GM23338 (cell line): ENCODE measurements at regions not wholly inside any gene's neighbourhood (a gene's known extent, or its start where the extent isn't known, plus 50 kb on each side); places are given as distances from the start of the nearest gene placed in this dataset.
A peak's percentile ranks its signal among the peaks of the same experiment; 100 is the strongest.

Experiments
- ATAC-seq: fragments of 200-7000 bp; cut with Tn5 transposase; 3 replicates; pipeline ENCODE4 v1.9.1; 2020
- DNase-seq: peaks from one replicate; pipeline ENCODE4 v3.0.0-alpha.2; 2015; ENCODE audit warnings: low spot score
- H2AFZ ChIP-seq: fragments of 200-600 bp; sonication (generic); 2 replicates; pipeline ENCODE4 v1.8.0; 2016; ENCODE audit warnings: antibody characterized with exemption, mild to moderate bottlenecking, moderate library complexity
- H3F3A ChIP-seq: fragments of 200-600 bp; sonication (generic); replicated peaks from 2 replicates; pipeline ENCODE4 v1.8.0; 2017; ENCODE audit warnings: antibody characterized with exemption, mixed run types, low read depth
- H3K27ac ChIP-seq: fragments of 200-600 bp; sonication (generic); 2 replicates; pipeline ENCODE4 v1.6.1; 2016; ENCODE audit warnings: low read depth
- H3K27me3 ChIP-seq: fragments of 200-600 bp; sonication (generic); 2 replicates; pipeline ENCODE4 v1.8.0; 2016; ENCODE audit warnings: mild to moderate bottlenecking, mixed run types, moderate library complexity; ENCODE audit not compliant: insufficient read depth
- H3K36me3 ChIP-seq: fragments of 200-600 bp; sonication (generic); 2 replicates; pipeline ENCODE4 v1.8.0; 2016; ENCODE audit warnings: mild to moderate bottlenecking; ENCODE audit not compliant: insufficient read depth
- H3K4me1 ChIP-seq: fragments of 200-600 bp; sonication (generic); 2 replicates; pipeline ENCODE4 v1.8.0; 2016; ENCODE audit warnings: mild to moderate bottlenecking, moderate library complexity; ENCODE audit not compliant: insufficient read depth
- H3K4me2 ChIP-seq: fragments of 200-600 bp; sonication (generic); 2 replicates; pipeline ENCODE4 v1.7.1; 2017; ENCODE audit warnings: mixed run types
- H3K4me3 ChIP-seq: fragments of 200-600 bp; sonication (generic); 2 replicates; pipeline ENCODE4 v1.6.1; 2016; ENCODE audit warnings: mixed run types
- H3K79me2 ChIP-seq: fragments of 200-600 bp; sonication (generic); replicated peaks from 2 replicates; pipeline ENCODE4 v1.8.0; 2017; ENCODE audit warnings: mild to moderate bottlenecking; ENCODE audit not compliant: insufficient read depth
- H3K9me2 ChIP-seq: fragments of 200-600 bp; sonication (generic); 2 replicates; pipeline ENCODE4 v1.8.0; 2017; ENCODE audit not compliant: insufficient read depth
- H4K20me1 ChIP-seq: fragments of 200-600 bp; sonication (generic); replicated peaks from 2 replicates; pipeline ENCODE4 v1.8.0; 2017; ENCODE audit warnings: mild to moderate bottlenecking; ENCODE audit not compliant: insufficient read depth
- H3K27ac Mint-ChIP-seq: 2 replicates; pipeline ENCODE4 v1.8.0; 2020; ENCODE audit warnings: inconsistent platforms, mild to moderate bottlenecking, moderate library complexity, mixed read lengths
- H3K27me3 Mint-ChIP-seq: 3 replicates; pipeline ENCODE4 v1.8.0; 2022; ENCODE audit warnings: low read depth, mild to moderate bottlenecking, moderate library complexity, mixed read lengths, inconsistent platforms; ENCODE audit not compliant: insufficient read depth, poor library complexity
- H3K36me3 Mint-ChIP-seq: 3 replicates; pipeline ENCODE4 v1.8.0; 2021; ENCODE audit warnings: low read depth, mild to moderate bottlenecking, inconsistent platforms, moderate library complexity, mixed read lengths
- H3K4me1 Mint-ChIP-seq: 3 replicates; pipeline ENCODE4 v1.8.0; 2020; ENCODE audit warnings: mild to moderate bottlenecking, inconsistent platforms, mixed read lengths
- H3K4me3 Mint-ChIP-seq: 3 replicates; pipeline ENCODE4 v1.8.0; 2021; ENCODE audit warnings: moderate library complexity, mild to moderate bottlenecking, inconsistent platforms, mixed read lengths
- H3K9me3 Mint-ChIP-seq: 3 replicates; pipeline ENCODE4 v1.8.0; 2020; ENCODE audit warnings: moderate library complexity, mild to moderate bottlenecking, inconsistent platforms, mixed read lengths
- EZH2 ChIP-seq: fragments of 200-600 bp; sonication (generic); IDR thresholded peaks from one replicate; pipeline ENCODE4 v1.8.0; 2017; ENCODE audit warnings: antibody characterized with exemption, mild to moderate bottlenecking, low read depth; ENCODE audit not compliant: unreplicated experiment
- NANOG ChIP-seq: IDR thresholded peaks from 2 replicates; pipeline ENCODE4 v1.6.1; 2016; ENCODE audit warnings: antibody characterized with exemption, borderline replicate concordance
- POLR2AphosphoS5 ChIP-seq: IDR thresholded peaks from 2 replicates; pipeline ENCODE4 v1.6.1; 2016; ENCODE audit warnings: antibody characterized with exemption, low read depth
- ZNF114 ChIP-seq: fragments of 250-450 bp; sonication (Bioruptor Pico); IDR thresholded peaks from 2 replicates; pipeline ENCODE4 v1.5.0; 2020; ENCODE audit warnings: mild to moderate bottlenecking, moderate library complexity
- ZNF462 ChIP-seq: fragments of 250-450 bp; sonication (Bioruptor Pico); IDR thresholded peaks from 2 replicates; pipeline ENCODE4 v1.5.0; 2020; ENCODE audit warnings: mild to moderate bottlenecking, moderate library complexity

- no peak for TF ChIP-seq ZNF462 (CRISPR knock-in tag)
These were observed 341.5 kb upstream of the CHRM3 start (continued) for GRCh38 chr1:239044829-239045228.

DNA sequence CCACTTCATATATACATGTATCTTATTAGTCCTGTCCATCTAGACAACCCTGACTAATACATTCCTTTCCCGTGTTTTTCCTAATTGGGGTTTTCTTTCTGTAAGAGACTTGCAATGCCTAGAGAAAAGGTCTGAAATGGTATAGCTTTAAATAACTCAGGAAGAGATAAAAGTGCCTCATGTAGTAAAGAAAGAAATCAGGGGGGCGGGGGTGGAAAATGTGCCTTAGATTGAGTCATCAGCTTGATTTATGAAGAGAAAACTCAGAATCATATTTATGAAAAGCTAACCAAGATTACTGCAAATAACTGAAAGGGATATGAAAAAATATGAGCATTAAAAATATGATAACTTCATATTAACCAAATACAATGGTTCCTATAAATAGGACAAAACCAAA, 345.8 kb upstream of the CHRM3 start:
- H3K27me3 ChIP-seq, result no peaks in the 10 kb centered on the region
- DNase-seq (no peak), ATAC-seq (no peak)
- no peaks in the 10 kb centered on the region for H3K4me1 ChIP-seq
- Mint-ChIP-seq H3K36me3 (no peaks in the 10 kb centered on the region), H3K27me3 (no peaks in the 10 kb centered on the region), H3K4me1 (no peaks in the 10 kb centered on the region), H3K4me3 (no peak overlapping the region), H3K27ac (no peak overlapping the region), H3K9me3 (no peaks in the 10 kb centered on the region)
- no peaks in the 10 kb centered on the region for H4K20me1 ChIP-seq
- H3K27ac ChIP-seq, result no peak overlapping the region
- no peak overlapping the region for H2AFZ ChIP-seq
- no peaks in the 10 kb centered on the region for H3K79me2 ChIP-seq
- no peaks in the 10 kb centered on the region for H3K9me2 ChIP-seq
- no peak overlapping the region for H3K4me2 ChIP-seq
- H3F3A ChIP-seq, result no peaks in the 10 kb centered on the region
- no peaks in the 10 kb centered on the region for H3K36me3 ChIP-seq
- H3K4me3 ChIP-seq, result no peak overlapping the region
- TF ChIP-seq EZH2 (no peak), ZNF114 (no peak)

- no peaks in the 10 kb centered on the region; the same call in 1 of the 2 replicates for H3K4me1 ChIP-seq
- no peak for TF ChIP-seq NANOG
- no peak for TF ChIP-seq POLR2AphosphoS5
- H2AFZ ChIP-seq, result peak overlapping the region; percentile 16; the same call in 1 of the 2 replicates
- H3K36me3 ChIP-seq, result no peaks in the 10 kb centered on the region
- H4K20me1 ChIP-seq, result no peaks in the 10 kb centered on the region
- no peak overlapping the region for H3K4me3 Mint-ChIP-seq
- no peak overlapping the region for H3K27ac ChIP-seq
- ATAC-seq (no peak), DNase-seq (no peak)
- H3F3A ChIP-seq, result no peaks in the 10 kb centered on the region
- peaks cover 6% of the 10 kb centered on the region; the same call in 1 of the 3 replicates for H3K9me3 Mint-ChIP-seq
- H3K4me2 ChIP-seq, result no peak overlapping the region
- H3K4me1 Mint-ChIP-seq, result peaks cover 7% of the 10 kb centered on the region; the same call in 2 of the 3 replicates
- no peaks in the 10 kb centered on the region for H3K27me3 ChIP-seq
- H3K4me3 ChIP-seq, result no peak overlapping the region
- H3K79me2 ChIP-seq, result no peaks in the 10 kb centered on the region
- peaks cover 3% of the 10 kb centered on the region for H3K27me3 Mint-ChIP-seq
- H3K36me3 Mint-ChIP-seq, result 0 out of 3 replicates have a peak, but pooled peaks cover 3% of the 10 kb centered on the region
- no peak overlapping the region for H3K27ac Mint-ChIP-seq
- peaks cover 13% of the 10 kb centered on the region; the same call in 1 of the 2 replicates for H3K9me2 ChIP-seq
These were observed 355.1 kb upstream of the CHRM3 start for GRCh38 chr1:239031310-239031709.
